DND-41 (cell line): ENCODE measurements at regions not wholly inside any gene's neighbourhood (a gene's known extent, or its start where the extent isn't known, plus 50 kb on each side); places are given as distances from the start of the nearest gene placed in this dataset.

ENCODE experiments used
- ATAC-seq: fragments of 200-7000 bp; cut with Tn5 transposase; 3 replicates; pipeline ENCODE4 v1.9.1; 2021; ENCODE audit warnings: low read depth; ENCODE audit not compliant: insufficient read depth
- DNase-seq: peaks from one replicate; pipeline ENCODE4 v3.0.0-alpha.2; 2020
- H2AFZ ChIP-seq: 2 replicates; pipeline ENCODE4 v1.6.0; 2012; ENCODE audit warnings: low read depth, low read length
- H3K27ac ChIP-seq: 2 replicates; pipeline ENCODE4 v1.5.1; 2012; ENCODE audit warnings: low read length, inconsistent platforms
- H3K27me3 ChIP-seq: fragments of 200-600 bp; sonication (generic); 2 replicates; pipeline ENCODE4 v1.6.0; 2012; ENCODE audit warnings: low read length, mild to moderate bottlenecking, inconsistent platforms; ENCODE audit not compliant: insufficient read depth, poor library complexity
- H3K36me3 ChIP-seq: 2 replicates; pipeline ENCODE4 v1.5.1; 2012; ENCODE audit warnings: low read length, inconsistent platforms; ENCODE audit not compliant: insufficient read depth
- H3K4me1 ChIP-seq: 2 replicates; pipeline ENCODE4 v1.5.1; 2012; ENCODE audit warnings: mild to moderate bottlenecking, low read length; ENCODE audit not compliant: insufficient read depth
- H3K4me2 ChIP-seq: 2 replicates; pipeline ENCODE4 v1.6.0; 2012; ENCODE audit warnings: mild to moderate bottlenecking, moderate library complexity, low read length, inconsistent platforms; ENCODE audit not compliant: insufficient read depth
- H3K4me3 ChIP-seq, 2 experiments: fragments of 200-600 bp in 1 of 2; shearing (Covaris generic) in 1 of 2; 2 replicates each; pipeline ENCODE4 v1.5.1; 2012 to 2016; ENCODE audit warnings: inconsistent platforms in 2 of 2, low read length in 2 of 2, mild to moderate bottlenecking in 2 of 2, low read depth in 1 of 2, moderate library complexity in 1 of 2
- H3K79me2 ChIP-seq: 2 replicates; pipeline ENCODE4 v1.6.0; 2012; ENCODE audit warnings: low read length, inconsistent platforms; ENCODE audit not compliant: insufficient read depth
- H3K9ac ChIP-seq: 2 replicates; pipeline ENCODE4 v1.6.0; 2012; ENCODE audit warnings: low read depth, mild to moderate bottlenecking, inconsistent platforms, low read length, moderate library complexity
- H3K9me3 ChIP-seq: 2 replicates; pipeline ENCODE4 v1.5.1; 2012; ENCODE audit warnings: low read length, moderate library complexity, mild to moderate bottlenecking, inconsistent platforms; ENCODE audit not compliant: insufficient read depth, severe bottlenecking
- H4K20me1 ChIP-seq: 2 replicates; pipeline ENCODE4 v1.6.0; 2012; ENCODE audit warnings: low read length; ENCODE audit not compliant: insufficient read depth
- CTCF ChIP-seq: IDR thresholded peaks from 2 replicates; pipeline ENCODE4 v1.5.1; 2012; ENCODE audit warnings: borderline replicate concordance, low read length, moderate library complexity, mild to moderate bottlenecking; ENCODE audit not compliant: poor library complexity, severe bottlenecking; ENCODE audit errors: extremely low read depth
- EZH2 ChIP-seq: IDR thresholded peaks from 3 replicates; pipeline ENCODE4 v1.6.1; 2012; ENCODE audit warnings: borderline replicate concordance, low read depth, mild to moderate bottlenecking, moderate library complexity, low read length, inconsistent platforms; ENCODE audit not compliant: severe bottlenecking

- H3K4me1 ChIP-seq = no peaks in the 10 kb centered on the region
- H4K20me1 ChIP-seq = no peaks in the 10 kb centered on the region
- no peak overlapping the region for H3K27ac ChIP-seq
- no peaks in the 10 kb centered on the region for H3K27me3 ChIP-seq
- TF ChIP-seq CTCF = no peak
- no peak for TF ChIP-seq EZH2
- H3K4me3 ChIP-seq = no peak overlapping the region
- H3K36me3 ChIP-seq = no peaks in the 10 kb centered on the region
- no peak overlapping the region for H2AFZ ChIP-seq
- H3K9me3 ChIP-seq = no peaks in the 10 kb centered on the region
- no peak for ATAC-seq
- no peak overlapping the region for H3K9ac ChIP-seq
- H3K4me2 ChIP-seq = no peak overlapping the region
- DNase-seq = no peak
- no peaks in the 10 kb centered on the region for H3K79me2 ChIP-seq
These were observed 217.9 kb downstream of the USP25 start for GRCh38 chr21:15947677-15948076.

- Histone ChIP-seq H3K9ac (no peak overlapping the region), H3K79me2 (no peaks in the 10 kb centered on the region), H3K9me3 (peaks cover 11% of the 10 kb centered on the region), H3K27me3 (no peaks in the 10 kb centered on the region), H2AFZ (no peak overlapping the region), H3K36me3 (no peaks in the 10 kb centered on the region), H3K27ac (no peak overlapping the region), H3K4me2 (no peak overlapping the region), H3K4me1 (no peaks in the 10 kb centered on the region), H3K4me3 (no peak overlapping the region), H4K20me1 (no peaks in the 10 kb centered on the region)
- ATAC-seq (no peak), DNase-seq (no peak)
- TF ChIP-seq CTCF (no peak), EZH2 (no peak)
These were observed 223.9 kb downstream of the USP25 start for GRCh38 chr21:15953551-15954116.

- Histone ChIP-seq H3K4me2 (no peak overlapping the region), H3K36me3 (no peaks in the 10 kb centered on the region)
These were observed 234.6 kb downstream of the USP25 start for GRCh38 chr21:15964236-15964855.

More at GRCh38 chr21:15964236-15964855, 234.6 kb downstream of the USP25 start:
- no peak for ATAC-seq
- Histone ChIP-seq H3K27me3 (no peaks in the 10 kb centered on the region), H3K27ac (no peak overlapping the region), H3K9me3 (no peaks in the 10 kb centered on the region), H3K9ac (no peak overlapping the region), H3K4me1 (no peaks in the 10 kb centered on the region), H4K20me1 (no peaks in the 10 kb centered on the region), H3K4me3 (no peak overlapping the region), H2AFZ (no peak overlapping the region), H3K79me2 (no peaks in the 10 kb centered on the region)
- no peak for DNase-seq
- no peak for TF ChIP-seq CTCF
- TF ChIP-seq EZH2 = no peak
